PC-3 (cell line): ENCODE measurements at regions not wholly inside any gene's neighbourhood (a gene's known extent, or its start where the extent isn't known, plus 50 kb on each side); places are given as distances from the start of the nearest gene placed in this dataset.

Experiments used
- ATAC-seq: fragments of 200-7000 bp; cut with Tn5 transposase; 2 replicates; pipeline ENCODE4 v1.9.1; 2020; ENCODE audit warnings: mild to moderate bottlenecking, moderate library complexity
- BruUV-seq: library from RNA; stranded (reverse); fragments of 400-500 nt; replicated peaks from 2 replicates; lab custom pipeline; 2021; lab: Mats Ljungman, UMichigan
- CTCF ChIA-PET: fragments of 300-600 bp; sonication (Branson Sonifier 250); formaldehyde crosslinking; loops from one replicate; lab custom pipeline; 2022; ENCODE audit warnings: antibody characterized with exemption; lab: Charles Lee
- POLR2A ChIA-PET: fragments of 300-600 bp; sonication (Branson Sonifier 250); formaldehyde crosslinking; loops from one replicate; lab custom pipeline; 2022; ENCODE audit warnings: antibody characterized with exemption; ENCODE audit not compliant: unreplicated experiment; lab: Charles Lee
- DNase-seq: peaks from one replicate; pipeline ENCODE4 v3.0.0-alpha.2; 2015
- H2AFZ ChIP-seq: fragments of 300-600 bp; sonication (generic); 2 replicates; pipeline ENCODE4 v1.6.0; 2016; ENCODE audit warnings: antibody characterized with exemption, low read length
- H3F3A ChIP-seq: fragments of 300-600 bp; sonication (generic); one replicate; pipeline ENCODE4 v1.6.0; 2017; ENCODE audit warnings: antibody characterized with exemption, low read length, control low read depth, mild to moderate bottlenecking; ENCODE audit not compliant: unreplicated experiment
- H3K27ac ChIP-seq: fragments of 300-600 bp; sonication (generic); 2 replicates; pipeline ENCODE4 v1.5.1; 2016; ENCODE audit warnings: mild to moderate bottlenecking, low read length
- H3K27me3 ChIP-seq: fragments of 300-600 bp; sonication (generic); 2 replicates; pipeline ENCODE4 v1.6.1; 2016; ENCODE audit warnings: low read length, mixed read lengths
- H3K36me3 ChIP-seq: fragments of 300-600 bp; sonication (generic); 2 replicates; pipeline ENCODE4 v1.6.1; 2016; ENCODE audit warnings: low read depth, mixed run types, low read length, mixed read lengths
- H3K4me1 ChIP-seq: fragments of 300-600 bp; sonication (generic); 2 replicates; pipeline ENCODE4 v1.5.1; 2016; ENCODE audit warnings: low read length; ENCODE audit not compliant: insufficient read depth
- H3K4me2 ChIP-seq: fragments of 300-600 bp; sonication (generic); 2 replicates; pipeline ENCODE4 v1.6.0; 2016; ENCODE audit warnings: low read length
- H3K4me3 ChIP-seq: fragments of 300-600 bp; sonication (generic); 2 replicates; pipeline ENCODE4 v1.5.1; 2016; ENCODE audit warnings: mild to moderate bottlenecking, low read length, mixed read lengths
- H3K79me2 ChIP-seq: fragments of 300-600 bp; sonication (generic); 2 replicates; pipeline ENCODE4 v1.6.1; 2017; ENCODE audit warnings: low read length, mixed read lengths
- H3K9ac ChIP-seq: fragments of 300-600 bp; sonication (generic); 2 replicates; pipeline ENCODE4 v1.6.0; 2016; ENCODE audit warnings: mild to moderate bottlenecking, low read length
- H3K9me2 ChIP-seq: fragments of 300-600 bp; sonication (generic); replicated peaks from 2 replicates; pipeline ENCODE4 v1.6.1; 2016; ENCODE audit warnings: mixed run types, low read length, mixed read lengths
- H3K9me3 ChIP-seq: fragments of 300-600 bp; sonication (generic); 2 replicates; pipeline ENCODE4 v1.6.1; 2016; ENCODE audit warnings: low read length, mixed read lengths
- H4K20me1 ChIP-seq: fragments of 300-600 bp; sonication (generic); 2 replicates; pipeline ENCODE4 v1.6.1; 2016; ENCODE audit warnings: low read length, mixed read lengths
- CTCF ChIP-seq: fragments of 300-600 bp; sonication (generic); conservative IDR thresholded peaks from 2 replicates; pipeline ENCODE4 v1.5.1; 2017; ENCODE audit warnings: antibody characterized with exemption, low read depth, mild to moderate bottlenecking, low read length
- EZH2 ChIP-seq: fragments of 300-600 bp; sonication (generic); IDR thresholded peaks from one replicate; pipeline ENCODE4 v1.6.1; 2017; ENCODE audit warnings: antibody characterized with exemption, mild to moderate bottlenecking, low read length; ENCODE audit not compliant: unreplicated experiment
- EZH2phosphoT487 ChIP-seq: fragments of 300-600 bp; sonication (generic); IDR thresholded peaks from 2 replicates; pipeline ENCODE4 v1.6.1; 2018; ENCODE audit warnings: mild to moderate bottlenecking, antibody characterized with exemption, low read length, borderline replicate concordance
- intact Hi-C: fragments of 100-400 bp; cut with micrococcal nuclease; formaldehyde crosslinking; loops from 2 replicates; pipeline ENCODE4 v1.9.0; 2023

DNA sequence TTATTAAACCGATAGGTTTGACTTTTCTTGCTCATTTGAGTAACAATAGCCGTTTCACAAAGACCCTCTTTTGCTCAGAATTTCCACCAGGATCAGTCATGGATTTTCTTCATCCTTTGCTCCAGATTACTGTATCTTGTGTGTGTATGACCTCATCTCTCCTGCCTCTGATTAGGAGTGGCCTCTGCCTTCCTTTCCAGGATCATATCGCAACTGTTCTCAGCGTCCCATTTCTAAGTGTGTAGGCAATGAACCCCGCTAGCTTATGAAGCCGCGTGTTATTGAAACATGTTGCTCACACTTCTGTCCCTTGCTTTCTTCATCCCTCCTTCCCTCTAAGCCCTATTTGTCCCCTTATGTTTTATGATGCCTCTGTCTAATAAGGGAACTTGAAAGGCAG is 169.8 kb upstream of the RPS23 start:
- Histone ChIP-seq H3K27ac (no peak overlapping the region), H2AFZ (no peak overlapping the region), H3K9me3 (no peaks in the 10 kb centered on the region), H3K36me3 (no peaks in the 10 kb centered on the region), H3K4me3 (no peak overlapping the region), H3K9me2 (no peaks in the 10 kb centered on the region), H3K9ac (no peak overlapping the region), H3F3A (no peaks in the 10 kb centered on the region), H3K27me3 (no peaks in the 10 kb centered on the region), H3K79me2 (no peaks in the 10 kb centered on the region), H3K4me1 (no peaks in the 10 kb centered on the region), H4K20me1 (no peaks in the 10 kb centered on the region), H3K4me2 (no peak overlapping the region)
- DNase-seq (no peak), ATAC-seq (no peak)
- TF ChIP-seq CTCF (no peak), EZH2 (no peak), EZH2phosphoT487 (no peak)
- POLR2A ChIA-PET = no interaction called here
- CTCF ChIA-PET = no interaction called here
- no TSS peak for BruUV-seq
- intact Hi-C loops = no loop called here

GRCh38 chr5:82446809-82447208 is 168.7 kb upstream of the RPS23 start:
- H3K79me2 ChIP-seq = no peaks in the 10 kb centered on the region
- H3K9me2 ChIP-seq = no peaks in the 10 kb centered on the region
- no peaks in the 10 kb centered on the region for H3K4me1 ChIP-seq
- no peaks in the 10 kb centered on the region for H3F3A ChIP-seq
- H2AFZ ChIP-seq = no peak overlapping the region
- ChIA-PET POLR2A (no interaction called here), CTCF (no interaction called here)
- no peaks in the 10 kb centered on the region for H3K9me3 ChIP-seq
- ATAC-seq (no peak), DNase-seq (no peak)
- no peak overlapping the region for H3K4me2 ChIP-seq
- no peak overlapping the region for H3K9ac ChIP-seq
- TF ChIP-seq EZH2phosphoT487 (no peak), CTCF (no peak), EZH2 (no peak)
- no peak overlapping the region for H3K27ac ChIP-seq
- intact Hi-C loops = no loop called here
- H4K20me1 ChIP-seq = no peaks in the 10 kb centered on the region
- H3K27me3 ChIP-seq = no peaks in the 10 kb centered on the region
- no peaks in the 10 kb centered on the region for H3K36me3 ChIP-seq
- BruUV-seq = no TSS peak
- no peak overlapping the region for H3K4me3 ChIP-seq

GRCh38 chr5:82445726-82446335 is 167.7 kb upstream of the RPS23 start:
- CTCF ChIA-PET = no interaction called here
- no TSS peak for BruUV-seq
- intact Hi-C loops = no loop called here

More at GRCh38 chr5:82445726-82446335, 167.7 kb upstream of the RPS23 start:
- TF ChIP-seq EZH2 (no peak), EZH2phosphoT487 (no peak), CTCF (no peak)
- H3K79me2 ChIP-seq = no peaks in the 10 kb centered on the region
- H3K9me3 ChIP-seq = no peaks in the 10 kb centered on the region
- H3K9ac ChIP-seq = no peak overlapping the region
- no peaks in the 10 kb centered on the region for H4K20me1 ChIP-seq
- no peaks in the 10 kb centered on the region for H3K36me3 ChIP-seq
- no peaks in the 10 kb centered on the region for H3K9me2 ChIP-seq
- H3K4me1 ChIP-seq = no peaks in the 10 kb centered on the region
- ATAC-seq (no peak), DNase-seq (no peak)
- H3K4me3 ChIP-seq = no peak overlapping the region
- H3F3A ChIP-seq = no peaks in the 10 kb centered on the region
- no peak overlapping the region for H2AFZ ChIP-seq
- no peaks in the 10 kb centered on the region for H3K27me3 ChIP-seq
- POLR2A ChIA-PET = no interaction called here
- no peak overlapping the region for H3K27ac ChIP-seq
- H3K4me2 ChIP-seq = no peak overlapping the region
